GM21528 (cell line): ENCODE measurements at regions not wholly inside any gene's neighbourhood (a gene's known extent, or its start where the extent isn't known, plus 50 kb on each side); places are given as distances from the start of the nearest gene placed in this dataset.

Experiments
- ATAC-seq: cut with Tn5 transposase; IDR thresholded peaks from one replicate; pipeline ENCODE4 v1.9.1; 2021; ENCODE audit warnings: mild to moderate bottlenecking, moderate library complexity; ENCODE audit not compliant: unreplicated experiment, low FRiP score

DNA sequence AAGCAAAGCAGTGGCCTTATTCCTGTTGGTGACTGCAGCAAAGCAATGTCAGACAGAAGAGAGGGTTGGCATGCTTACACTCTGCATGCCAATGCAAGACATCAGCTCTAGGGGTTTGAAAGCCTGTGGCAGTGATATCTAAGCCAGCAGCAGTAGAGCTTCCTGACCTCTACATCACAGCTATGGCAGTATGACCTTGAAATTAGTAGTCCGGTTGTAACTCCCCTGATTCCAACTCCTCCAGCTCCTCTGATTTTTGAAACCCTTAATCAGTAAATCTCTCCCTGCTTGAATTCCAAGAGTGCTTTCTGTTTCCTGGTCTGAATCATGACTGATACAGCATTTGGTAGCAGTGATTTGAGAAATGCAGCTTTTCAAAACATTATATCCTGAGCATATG, 60.0 kb upstream of the LRP1B start:
- ATAC-seq: no peak

GRCh38 chr2:142189501-142189900, 58.7 kb upstream of the LRP1B start:
- ATAC-seq: no peak

DNA sequence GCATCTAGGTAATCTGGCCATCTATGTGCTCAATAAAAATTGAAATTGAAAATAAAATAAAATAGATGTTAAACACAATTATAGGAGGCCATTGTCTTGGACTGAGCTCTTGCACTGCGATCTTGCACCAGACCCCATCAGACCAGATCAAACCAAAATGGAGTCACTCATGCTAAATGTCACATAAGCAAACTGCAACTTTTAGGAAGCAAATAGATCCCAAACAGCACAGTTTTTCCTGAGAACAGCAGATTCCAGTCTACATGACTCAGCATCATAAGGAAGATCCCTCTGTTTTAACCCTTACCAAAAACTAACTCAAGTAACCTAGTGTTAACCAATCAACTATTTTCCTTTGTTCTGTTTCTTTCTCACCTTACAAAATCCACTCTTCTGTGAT, 57.7 kb upstream of the LRP1B start:
- no peak for ATAC-seq

DNA sequence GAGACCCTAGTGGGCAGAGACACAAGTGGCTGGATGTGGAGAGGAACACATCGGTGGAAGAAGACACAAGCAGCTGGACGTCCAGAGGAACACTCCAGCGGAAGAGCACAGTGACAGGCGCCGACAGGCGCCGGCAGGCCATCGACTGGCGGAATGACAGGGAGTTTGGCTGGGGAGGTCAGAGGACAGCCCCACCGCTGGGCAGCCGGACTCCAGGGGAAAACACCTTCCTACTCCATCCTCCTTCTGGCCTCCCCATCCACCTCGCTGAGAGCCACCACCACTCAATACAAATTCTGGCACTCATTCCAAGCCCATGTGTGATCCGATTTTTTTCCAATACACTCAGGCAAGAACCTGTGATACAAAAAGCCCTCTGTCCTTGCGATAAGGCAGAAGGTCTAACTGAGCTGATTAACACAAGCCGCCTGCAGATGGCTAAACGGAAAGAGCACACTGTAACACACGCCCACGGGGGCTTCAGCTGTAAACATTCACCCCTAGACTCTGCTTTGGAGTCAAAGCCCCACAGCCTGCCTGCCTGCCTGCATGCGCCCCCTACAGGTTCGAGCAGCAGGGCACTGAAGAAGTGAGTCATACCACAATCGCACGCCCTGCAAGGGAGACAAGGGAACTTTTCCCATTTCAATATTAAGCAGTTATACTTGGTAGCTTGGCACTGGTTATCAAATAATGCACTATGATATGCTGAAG, 50.2 kb upstream of the LRP1B start:
- no peak for ATAC-seq
